IMR-90 (cell line): ENCODE measurements at regions not wholly inside any gene's neighbourhood (a gene's known extent, or its start where the extent isn't known, plus 50 kb on each side); places are given as distances from the start of the nearest gene placed in this dataset.

Source experiments
- ATAC-seq: fragments of 200-7000 bp; cut with Tn5 transposase; 2 replicates; pipeline ENCODE4 v1.9.1; 2020; ENCODE audit warnings: low read depth, mild to moderate bottlenecking, moderate library complexity
- BruUV-seq: library from RNA; stranded (reverse); fragments of 400-500 nt; replicated peaks from 2 replicates; lab custom pipeline; 2021; lab: Mats Ljungman, UMichigan
- CTCF ChIA-PET: fragments of 300-600 bp; formaldehyde crosslinking; extraction: SDS; loops from one replicate; lab custom pipeline; 2021; ENCODE audit warnings: antibody characterized with exemption; lab: Yijun Ruan, JAX
- POLR2A ChIA-PET: fragments of 300-600 bp; sonication (Branson Sonifier 250); formaldehyde crosslinking; loops from one replicate; lab custom pipeline; 2022; ENCODE audit warnings: antibody characterized with exemption; ENCODE audit not compliant: unreplicated experiment; lab: Charles Lee
- DNase-seq: peaks from one replicate; pipeline ENCODE4 v3.0.0; 2013
- H2AFZ ChIP-seq: replicated peaks from 2 replicates; pipeline ENCODE3; 2013; ENCODE audit warnings: low read length, mild to moderate bottlenecking; ENCODE audit not compliant: poor library complexity
- H2AK5ac ChIP-seq: 2 replicates; pipeline ENCODE4 v1.6.1; 2013; ENCODE audit warnings: low read depth, low read length, inconsistent platforms
- H2AK9ac ChIP-seq: replicated peaks from 2 replicates; pipeline ENCODE3; 2013; ENCODE audit warnings: mild to moderate bottlenecking, low read depth, low read length, moderate library complexity; ENCODE audit not compliant: poor library complexity
- H2BK120ac ChIP-seq: 2 replicates; pipeline ENCODE4 v1.6.1; 2013; ENCODE audit warnings: low read depth, low read length, inconsistent platforms
- H2BK15ac ChIP-seq: 3 replicates; pipeline ENCODE4 v1.6.1; 2013; ENCODE audit warnings: low read depth, low read length, inconsistent platforms
- H2BK20ac ChIP-seq: 2 replicates; pipeline ENCODE4 v1.6.1; 2013; ENCODE audit warnings: low read depth, mild to moderate bottlenecking, inconsistent platforms, low read length, moderate library complexity
- H2BK5ac ChIP-seq: 2 replicates; pipeline ENCODE4 v1.6.1; 2013; ENCODE audit warnings: mild to moderate bottlenecking, low read depth, low read length, inconsistent platforms; ENCODE audit not compliant: poor library complexity, severe bottlenecking
- H3K14ac ChIP-seq: replicated peaks from 2 replicates; pipeline ENCODE4 v1.6.1; 2013; ENCODE audit warnings: low read depth, low read length, inconsistent platforms
- H3K18ac ChIP-seq: 2 replicates; pipeline ENCODE4 v1.6.1; 2013; ENCODE audit warnings: low read depth, low read length, control low read depth
- H3K23ac ChIP-seq: 2 replicates; pipeline ENCODE4 v1.6.1; 2013; ENCODE audit warnings: low read depth, low read length, inconsistent platforms
- H3K27ac ChIP-seq: 2 replicates; pipeline ENCODE4 v1.5.1; 2013; ENCODE audit warnings: mild to moderate bottlenecking, control low read depth, low read length; ENCODE audit not compliant: insufficient read depth
- H3K27me3 ChIP-seq: 2 replicates; pipeline ENCODE4 v1.6.1; 2013; ENCODE audit warnings: low read length; ENCODE audit not compliant: control insufficient read depth, insufficient read depth
- H3K36me3 ChIP-seq: 2 replicates; pipeline ENCODE4 v1.6.1; 2013; ENCODE audit warnings: low read length, mixed read lengths; ENCODE audit not compliant: control insufficient read depth, insufficient read depth
- H3K4ac ChIP-seq: 2 replicates; pipeline ENCODE4 v1.6.1; 2013; ENCODE audit warnings: low read depth, low read length, inconsistent platforms
- H3K4me1 ChIP-seq: 2 replicates; pipeline ENCODE4 v1.6.1; 2013; ENCODE audit warnings: low read length, mixed read lengths; ENCODE audit not compliant: control insufficient read depth, insufficient read depth
- H3K4me2 ChIP-seq: 2 replicates; pipeline ENCODE4 v1.6.1; 2013; ENCODE audit warnings: low read depth, mild to moderate bottlenecking, control low read depth, low read length, moderate library complexity
- H3K4me3 ChIP-seq: 2 replicates; pipeline ENCODE4 v1.5.1; 2013; ENCODE audit warnings: low read depth, mild to moderate bottlenecking, control low read depth, low read length, moderate library complexity; ENCODE audit not compliant: insufficient read depth
- H3K56ac ChIP-seq: 2 replicates; pipeline ENCODE4 v1.6.1; 2013; ENCODE audit warnings: low read length, inconsistent platforms; ENCODE audit not compliant: insufficient read depth; ENCODE audit errors: extremely low read depth
- H3K79me1 ChIP-seq, 2 experiments: 2 replicates each; pipeline ENCODE4 v1.6.1; 2013; ENCODE audit warnings: low read length in 2 of 2, inconsistent platforms in 1 of 2, low read depth in 1 of 2
- H3K9ac ChIP-seq: 2 replicates; pipeline ENCODE4 v1.6.1; 2013; ENCODE audit warnings: low read depth, low read length, control low read depth
- H3K9me1 ChIP-seq: 2 replicates; pipeline ENCODE4 v1.6.1; 2013; ENCODE audit warnings: low read length, inconsistent platforms; ENCODE audit not compliant: insufficient read depth
- H3K9me3 ChIP-seq: 2 replicates; pipeline ENCODE4 v1.6.1; 2013; ENCODE audit warnings: low read length; ENCODE audit not compliant: control insufficient read depth, insufficient read depth
- H4K20me1 ChIP-seq: 2 replicates; pipeline ENCODE4 v1.6.1; 2013; ENCODE audit warnings: low read length, inconsistent platforms; ENCODE audit not compliant: insufficient read depth
- H4K5ac ChIP-seq: 2 replicates; pipeline ENCODE4 v1.6.1; 2013; ENCODE audit warnings: mild to moderate bottlenecking, low read depth, low read length, control low read depth
- H4K8ac ChIP-seq, 2 experiments: 2 replicates each; pipeline ENCODE4 v1.6.1; 2013; ENCODE audit warnings: low read depth in 2 of 2, low read length in 2 of 2, control low read depth in 1 of 2, inconsistent platforms in 1 of 2
- H4K91ac ChIP-seq: 2 replicates; pipeline ENCODE4 v1.6.1; 2013; ENCODE audit warnings: low read depth, low read length, inconsistent platforms; ENCODE audit not compliant: insufficient read depth
- BHLHE40 ChIP-seq: fragments of 150-350 bp; IDR thresholded peaks from 2 replicates; pipeline ENCODE4 v1.6.1; 2016; ENCODE audit warnings: mild to moderate bottlenecking, low read depth, low read length
- CEBPB ChIP-seq: IDR thresholded peaks from 2 replicates; pipeline ENCODE4 v1.6.1; 2012; ENCODE audit warnings: low read depth, low read length, improper control_type of control experiment
- CHD1 ChIP-seq: IDR thresholded peaks from 2 replicates; pipeline ENCODE4 v1.6.1; 2012; ENCODE audit warnings: low read depth, low read length, improper control_type of control experiment
- CTCF ChIP-seq: conservative IDR thresholded peaks from 2 replicates; pipeline ENCODE4 v1.5.1; 2012; ENCODE audit warnings: mild to moderate bottlenecking, low read depth, low read length, improper control_type of control experiment
- ELK1 ChIP-seq: fragments of 150-350 bp; IDR thresholded peaks from 2 replicates; pipeline ENCODE4 v1.6.1; 2016; ENCODE audit warnings: low read depth, mild to moderate bottlenecking, low read length, moderate library complexity, borderline replicate concordance
- FOS ChIP-seq: fragments of 150-350 bp; IDR thresholded peaks from 2 replicates; pipeline ENCODE4 v1.6.1; 2016; ENCODE audit warnings: low read depth, low read length
- MAFK ChIP-seq: IDR thresholded peaks from 2 replicates; pipeline ENCODE4 v1.6.1; 2012; ENCODE audit warnings: low read depth, low read length, improper control_type of control experiment
- MXI1 ChIP-seq: IDR thresholded peaks from 2 replicates; pipeline ENCODE4 v1.6.1; 2012; ENCODE audit warnings: low read depth, mild to moderate bottlenecking, low read length, moderate library complexity, borderline replicate concordance
- NFE2L2 ChIP-seq: fragments of 150-350 bp; IDR thresholded peaks from 2 replicates; pipeline ENCODE4 v1.6.1; 2016; ENCODE audit warnings: low read depth, mild to moderate bottlenecking, low read length
- POLR2A ChIP-seq: IDR thresholded peaks from 2 replicates; pipeline ENCODE4 v1.6.1; 2012; ENCODE audit warnings: mild to moderate bottlenecking, low read depth, low read length
- RAD21 ChIP-seq: IDR thresholded peaks from 2 replicates; pipeline ENCODE4 v1.6.1; 2012; ENCODE audit warnings: low read length, improper control_type of control experiment
- RCOR1 ChIP-seq: IDR thresholded peaks from 2 replicates; pipeline ENCODE4 v1.6.1; 2012; ENCODE audit warnings: mild to moderate bottlenecking, low read length, improper control_type of control experiment; ENCODE audit not compliant: insufficient replicate concordance
- RFX5 ChIP-seq: IDR thresholded peaks from 2 replicates; pipeline ENCODE4 v1.8.0; 2012; ENCODE audit warnings: low read depth, mild to moderate bottlenecking, low read length, moderate library complexity
- SMC3 ChIP-seq: fragments of 150-350 bp; IDR thresholded peaks from 2 replicates; pipeline ENCODE4 v1.6.1; 2016; ENCODE audit warnings: low read depth, mild to moderate bottlenecking, antibody characterized with exemption, low read length, moderate library complexity
- USF2 ChIP-seq: fragments of 150-350 bp; IDR thresholded peaks from 2 replicates; pipeline ENCODE4 v1.6.1; 2017; ENCODE audit warnings: mild to moderate bottlenecking, antibody characterized with exemption, low read length, low read depth
- WGBS, 2 experiments: methylation state at CpG; one replicate each; pipeline versions ENCODE4 v1.1.5 to v1.1.7; 2013; ENCODE audit warnings: missing lambda C conversion rate in 2 of 2; ENCODE audit not compliant: insufficient read length in 1 of 2; ENCODE audit errors: extremely low coverage in 2 of 2; 5-methylcytosine and 5-hydroxymethylcytosine counted together
- dilution Hi-C: fragments of 300-500 bp; cut with HindIII; formaldehyde crosslinking; loops from one replicate; pipeline ENCODE4 v1.14.3; 2018; ENCODE audit warnings: low sequenced_read_pairs; ENCODE audit not compliant: unreplicated experiment
- in situ Hi-C: fragments of 300-500 bp; cut with MboI; formaldehyde crosslinking; loops from 3 replicates; pipeline ENCODE4 v1.14.3; 2019; ENCODE audit warnings: low sequenced_read_pairs, inconsistent platforms, mixed read lengths
- intact Hi-C: fragments of 100-400 bp; cut with micrococcal nuclease; formaldehyde crosslinking; loops from 2 replicates; pipeline ENCODE4 v1.10.0; 2022

GRCh38 chr1:218217040-218217439 lies 68.1 kb upstream of the RRP15 start:
- Histone ChIP-seq H4K5ac (no peak overlapping the region), H2BK5ac (no peak overlapping the region), H3K4ac (no peak overlapping the region), H3K36me3 (no peaks in the 10 kb centered on the region), H4K20me1 (no peaks in the 10 kb centered on the region), H3K79me1 (no peaks in the 10 kb centered on the region), H3K23ac (no peak overlapping the region), H3K4me1 (no peaks in the 10 kb centered on the region), H2AK5ac (no peak overlapping the region), H3K18ac (no peak overlapping the region), H2AK9ac (no peak overlapping the region), H3K4me3 (no peak overlapping the region), H4K91ac (no peak overlapping the region), H4K8ac (no peak overlapping the region), H2AFZ (no peak overlapping the region), H3K9ac (no peak overlapping the region), H2BK20ac (no peak overlapping the region), H3K9me3 (no peaks in the 10 kb centered on the region), H2BK15ac (no peak overlapping the region), H2BK120ac (no peak overlapping the region), H3K56ac (no peak overlapping the region), H3K4me2 (no peak overlapping the region), H3K14ac (no peak overlapping the region), H3K27ac (no peak overlapping the region), H3K9me1 (no peaks in the 10 kb centered on the region), H3K27me3 (no peaks in the 10 kb centered on the region; the same call in 1 of the 2 replicates)
- ChIA-PET CTCF (no interaction called here), POLR2A (no interaction called here)
- ATAC-seq (no peak), DNase-seq (no peak)
- no CpG with 5 or more reads among the region's 4 CpGs for WGBS, 2 experiments
- BruUV-seq = no TSS peak
- dilution Hi-C loops = no loop called here
- TF ChIP-seq FOS (no peak), MAFK (no peak), CHD1 (no peak), MXI1 (no peak), NFE2L2 (no peak), RAD21 (no peak), BHLHE40 (no peak), RCOR1 (no peak), SMC3 (no peak), ELK1 (no peak), RFX5 (no peak), USF2 (no peak), CTCF (no peak), CEBPB (no peak), POLR2A (no peak)
- in situ Hi-C loops = no loop called here
- intact Hi-C loops = no loop called here
